Caco-2 (cell line): ENCODE measurements at regions not wholly inside any gene's neighbourhood (a gene's known extent, or its start where the extent isn't known, plus 50 kb on each side); places are given as distances from the start of the nearest gene placed in this dataset.

Experiments used
- BruUV-seq: library from RNA; stranded (reverse); fragments of 400-500 nt; replicated peaks from 2 replicates; lab custom pipeline; 2021; lab: Mats Ljungman, UMichigan
- CTCF ChIA-PET: fragments of 300-600 bp; sonication (Branson Sonifier 250); formaldehyde crosslinking; loops from one replicate; lab custom pipeline; 2022; ENCODE audit warnings: antibody characterized with exemption; lab: Charles Lee
- POLR2A ChIA-PET: fragments of 300-600 bp; sonication (Branson Sonifier 250); formaldehyde crosslinking; loops from one replicate; lab custom pipeline; 2022; ENCODE audit warnings: antibody characterized with exemption; lab: Charles Lee
- DNase-seq, 2 experiments: peaks; one replicate each; pipeline versions ENCODE4 v3.0.0 to v3.0.0-alpha.2; 2020 to 2022
- H3K27me3 ChIP-seq: replicated peaks from 2 replicates; pipeline ENCODE4 v1.6.0; 2011; ENCODE audit warnings: low read length; ENCODE audit not compliant: control insufficient read depth, insufficient read depth
- H3K36me3 ChIP-seq: 2 replicates; pipeline ENCODE4 v1.5.1; 2011; ENCODE audit warnings: low read length; ENCODE audit not compliant: control insufficient read depth, insufficient read depth
- H3K4me1 ChIP-seq: fragments of 250-450 bp; sonication (Bioruptor Pico); 2 replicates; pipeline ENCODE4 v1.5.1; 2020; ENCODE audit warnings: mild to moderate bottlenecking
- H3K4me3 ChIP-seq: 2 replicates; pipeline ENCODE4 v1.5.1; 2011; ENCODE audit warnings: low read depth, mild to moderate bottlenecking, control low read depth, low read length
- H3K9me3 ChIP-seq: fragments of 250-450 bp; sonication (Bioruptor Pico); 2 replicates; pipeline ENCODE4 v1.5.1; 2020; ENCODE audit warnings: mild to moderate bottlenecking, moderate library complexity
- H3K27ac Mint-ChIP-seq: one replicate; pipeline ENCODE4 v1.8.0; 2022; ENCODE audit warnings: mixed read lengths; ENCODE audit not compliant: unreplicated experiment
- H3K27me3 Mint-ChIP-seq: one replicate; pipeline ENCODE4 v1.8.0; 2022; ENCODE audit warnings: mixed read lengths; ENCODE audit not compliant: insufficient read depth, unreplicated experiment
- H3K36me3 Mint-ChIP-seq: one replicate; pipeline ENCODE4 v1.8.0; 2022; ENCODE audit warnings: mild to moderate bottlenecking, mixed read lengths; ENCODE audit not compliant: insufficient read depth, unreplicated experiment
- H3K4me1 Mint-ChIP-seq: one replicate; pipeline ENCODE4 v1.8.0; 2022; ENCODE audit warnings: low read depth, mixed read lengths; ENCODE audit not compliant: unreplicated experiment
- H3K4me3 Mint-ChIP-seq: one replicate; pipeline ENCODE4 v1.8.0; 2022; ENCODE audit warnings: mild to moderate bottlenecking, moderate library complexity, mixed read lengths; ENCODE audit not compliant: unreplicated experiment
- H3K9me3 Mint-ChIP-seq: one replicate; pipeline ENCODE4 v1.8.0; 2022; ENCODE audit warnings: mixed read lengths; ENCODE audit not compliant: unreplicated experiment
- intact Hi-C: fragments of 100-400 bp; cut with micrococcal nuclease; formaldehyde crosslinking; loops from one replicate; pipeline ENCODE4 v1.10.0; 2022; ENCODE audit not compliant: unreplicated experiment
- TF ChIP-seq, protein P1 (sequence below), 2 experiments: fragments of 200-600 bp in 1 of 2; IDR thresholded peaks; 1 replicate in 1 of 2; 2 replicates in 1 of 2; pipeline versions ENCODE4 v1.5.1 to v1.8.0; 2011 to 2022; ENCODE audit warnings: antibody characterized with exemption in 1 of 2, control low read depth in 1 of 2, inconsistent platforms in 1 of 2, low read depth in 1 of 2, low read length in 1 of 2, mild to moderate bottlenecking in 1 of 2, moderate library complexity in 1 of 2; ENCODE audit not compliant: insufficient read depth in 1 of 2, severe bottlenecking in 1 of 2, unreplicated experiment in 1 of 2

- ChIA-PET POLR2A (no interaction called here), CTCF (no interaction called here)
- TF ChIP-seq, protein P1, sequence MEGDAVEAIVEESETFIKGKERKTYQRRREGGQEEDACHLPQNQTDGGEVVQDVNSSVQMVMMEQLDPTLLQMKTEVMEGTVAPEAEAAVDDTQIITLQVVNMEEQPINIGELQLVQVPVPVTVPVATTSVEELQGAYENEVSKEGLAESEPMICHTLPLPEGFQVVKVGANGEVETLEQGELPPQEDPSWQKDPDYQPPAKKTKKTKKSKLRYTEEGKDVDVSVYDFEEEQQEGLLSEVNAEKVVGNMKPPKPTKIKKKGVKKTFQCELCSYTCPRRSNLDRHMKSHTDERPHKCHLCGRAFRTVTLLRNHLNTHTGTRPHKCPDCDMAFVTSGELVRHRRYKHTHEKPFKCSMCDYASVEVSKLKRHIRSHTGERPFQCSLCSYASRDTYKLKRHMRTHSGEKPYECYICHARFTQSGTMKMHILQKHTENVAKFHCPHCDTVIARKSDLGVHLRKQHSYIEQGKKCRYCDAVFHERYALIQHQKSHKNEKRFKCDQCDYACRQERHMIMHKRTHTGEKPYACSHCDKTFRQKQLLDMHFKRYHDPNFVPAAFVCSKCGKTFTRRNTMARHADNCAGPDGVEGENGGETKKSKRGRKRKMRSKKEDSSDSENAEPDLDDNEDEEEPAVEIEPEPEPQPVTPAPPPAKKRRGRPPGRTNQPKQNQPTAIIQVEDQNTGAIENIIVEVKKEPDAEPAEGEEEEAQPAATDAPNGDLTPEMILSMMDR (IDR thresholded peaks at IDR 0.05; ENCODE audit: insufficient read depth in 1 of 2, low read depth in 1 of 2, low read length in 1 of 2, severe bottlenecking in 1 of 2, unreplicated experiment in 1 of 2): no peak
- Mint-ChIP-seq H3K36me3 (no peaks in the 10 kb centered on the region), H3K4me3 (no peak overlapping the region), H3K9me3 (no peaks in the 10 kb centered on the region), H3K27ac (no peak overlapping the region), H3K4me1 (no peaks in the 10 kb centered on the region), H3K27me3 (no peaks in the 10 kb centered on the region)
- Histone ChIP-seq H3K36me3 (no peaks in the 10 kb centered on the region), H3K4me3 (no peak overlapping the region), H3K9me3 (0 out of 2 replicates have a peak, but pooled peaks cover 6% of the 10 kb centered on the region), H3K27me3 (no peaks in the 10 kb centered on the region), H3K4me1 (no peaks in the 10 kb centered on the region)
- DNase-seq: no peak
- BruUV-seq: no TSS peak
- intact Hi-C loops: no loop called here
Measured at GRCh38 chr9:95679874-95680273, 163.1 kb upstream of the PTCH1 start.

GRCh38 chr9:95678759-95679158 lies 162.0 kb upstream of the PTCH1 start:
- Mint-ChIP-seq H3K27me3 (no peaks in the 10 kb centered on the region), H3K36me3 (no peaks in the 10 kb centered on the region), H3K4me3 (no peak overlapping the region), H3K9me3 (no peaks in the 10 kb centered on the region), H3K27ac (no peak overlapping the region), H3K4me1 (no peaks in the 10 kb centered on the region)
- Histone ChIP-seq H3K4me1 (no peaks in the 10 kb centered on the region), H3K9me3 (0 out of 2 replicates have a peak, but pooled peaks cover 6% of the 10 kb centered on the region), H3K4me3 (no peak overlapping the region), H3K36me3 (no peaks in the 10 kb centered on the region), H3K27me3 (no peaks in the 10 kb centered on the region)
- no peak for DNase-seq
- CTCF ChIA-PET: no interaction called here
- intact Hi-C loops: no loop called here
- no TSS peak for BruUV-seq
- POLR2A ChIA-PET: no interaction called here
- TF ChIP-seq, protein P1 (IDR thresholded peaks at IDR 0.05; ENCODE audit: insufficient read depth in 1 of 2, low read depth in 1 of 2, low read length in 1 of 2, severe bottlenecking in 1 of 2, unreplicated experiment in 1 of 2): no peak

GRCh38 chr9:95670122-95670521 lies 153.4 kb upstream of the PTCH1 start:
- Mint-ChIP-seq H3K4me1 (peaks cover 7% of the 10 kb centered on the region), H3K27ac (no peak overlapping the region), H3K4me3 (no peak overlapping the region), H3K36me3 (no peaks in the 10 kb centered on the region), H3K9me3 (no peaks in the 10 kb centered on the region), H3K27me3 (peaks cover 6% of the 10 kb centered on the region)
- no peak for DNase-seq
- no peak overlapping the region for H3K4me3 ChIP-seq
- TF ChIP-seq, protein P1 (IDR thresholded peaks at IDR 0.05; ENCODE audit: insufficient read depth in 1 of 2, low read depth in 1 of 2, low read length in 1 of 2, severe bottlenecking in 1 of 2, unreplicated experiment in 1 of 2): no peak
- H3K9me3 ChIP-seq: no peaks in the 10 kb centered on the region
- ChIA-PET POLR2A (no interaction called here), CTCF (no interaction called here)
- H3K4me1 ChIP-seq: no peaks in the 10 kb centered on the region
- no peaks in the 10 kb centered on the region for H3K27me3 ChIP-seq
- no TSS peak for BruUV-seq
- intact Hi-C loops: no loop called here
- no peaks in the 10 kb centered on the region for H3K36me3 ChIP-seq
